NCI-H2171 (cell line): ENCODE measurements at regions not wholly inside any gene's neighbourhood (a gene's known extent, or its start where the extent isn't known, plus 50 kb on each side); places are given as distances from the start of the nearest gene placed in this dataset.

Experiments used
- DNase-seq: peaks from one replicate; lab custom pipeline; 2025; lab: John Stamatoyannopoulos, UW

GRCh38 chr10:128744811-128745305 lies 618.6 kb upstream of the MKI67 start:
- no peak for DNase-seq

- DNase-seq = no peak
Measured at GRCh38 chr10:128747582-128748346, 621.5 kb upstream of the MKI67 start.

GRCh38 chr10:128751284-128751683 lies 625.1 kb upstream of the MKI67 start:
- no peak for DNase-seq

GRCh38 chr10:128751851-128752250 lies 625.6 kb upstream of the MKI67 start:
- no peak for DNase-seq

- DNase-seq = no peak
Measured at GRCh38 chr10:128759174-128759573, 633.0 kb upstream of the MKI67 start.

GRCh38 chr10:128763588-128763987 lies 637.4 kb upstream of the MKI67 start:
- no peak for DNase-seq

GRCh38 chr10:128764190-128764589 lies 638.0 kb upstream of the MKI67 start:
- no peak for DNase-seq

GRCh38 chr10:128766915-128767314 lies 640.7 kb upstream of the MKI67 start:
- no peak for DNase-seq

- no peak for DNase-seq
Measured at GRCh38 chr10:128774979-128775378, 648.8 kb upstream of the MKI67 start.

GRCh38 chr10:128775743-128776142 lies 649.5 kb upstream of the MKI67 start:
- DNase-seq = no peak

- DNase-seq = no peak
Measured at GRCh38 chr10:128776673-128777252, 650.5 kb upstream of the MKI67 start.

- no peak for DNase-seq
Measured at GRCh38 chr10:128777342-128777741, 651.1 kb upstream of the MKI67 start.

- DNase-seq = no peak
Measured at GRCh38 chr10:128779416-128779815, 653.2 kb upstream of the MKI67 start.

- DNase-seq = no peak
Measured at GRCh38 chr10:128780156-128780761, 654.0 kb upstream of the MKI67 start.

GRCh38 chr10:128781637-128782036 lies 655.4 kb upstream of the MKI67 start:
- DNase-seq = no peak

GRCh38 chr10:128784444-128784843 lies 658.2 kb upstream of the MKI67 start:
- no peak for DNase-seq

- no peak for DNase-seq
Measured at GRCh38 chr10:128792426-128793140, 666.4 kb upstream of the MKI67 start.

- DNase-seq = no peak
Measured at GRCh38 chr10:128793726-128794655, 667.8 kb upstream of the MKI67 start.

GRCh38 chr10:128796396-128796912 lies 670.2 kb upstream of the MKI67 start:
- DNase-seq = no peak

- no peak for DNase-seq
Measured at GRCh38 chr10:128802062-128802461, 665.0 kb upstream of the MGMT start.

- DNase-seq = no peak
Measured at GRCh38 chr10:128803790-128804189, 663.3 kb upstream of the MGMT start.
